ENCODE measurements at regions not wholly inside any gene's neighbourhood (a gene's known extent, or its start where the extent isn't known, plus 50 kb on each side); places are given as distances from the start of the nearest gene placed in this dataset.

- H3K9me3 Mint-ChIP-seq (ENCODE audit: unreplicated experiment) = no peaks in the 10 kb centered on the region
Observed at GRCh38 chr4:33296876-33297455, 2576.8 kb downstream of the PCDH7 start.

GRCh38 chr4:33302321-33302720 lies 2582.2 kb downstream of the PCDH7 start:
- Mint-ChIP-seq H3K36me3 (ENCODE audit: low read depth, unreplicated experiment) (no peaks in the 10 kb centered on the region), H3K27me3 (ENCODE audit: unreplicated experiment) (no peaks in the 10 kb centered on the region), H3K4me1 (ENCODE audit: unreplicated experiment) (peaks cover 8% of the 10 kb centered on the region), H3K4me3 (ENCODE audit: unreplicated experiment) (no peak overlapping the region), H3K9me3 (ENCODE audit: unreplicated experiment) (no peaks in the 10 kb centered on the region), H3K27ac (ENCODE audit: unreplicated experiment) (no peak overlapping the region)
- TF ChIP-seq, protein P1, sequence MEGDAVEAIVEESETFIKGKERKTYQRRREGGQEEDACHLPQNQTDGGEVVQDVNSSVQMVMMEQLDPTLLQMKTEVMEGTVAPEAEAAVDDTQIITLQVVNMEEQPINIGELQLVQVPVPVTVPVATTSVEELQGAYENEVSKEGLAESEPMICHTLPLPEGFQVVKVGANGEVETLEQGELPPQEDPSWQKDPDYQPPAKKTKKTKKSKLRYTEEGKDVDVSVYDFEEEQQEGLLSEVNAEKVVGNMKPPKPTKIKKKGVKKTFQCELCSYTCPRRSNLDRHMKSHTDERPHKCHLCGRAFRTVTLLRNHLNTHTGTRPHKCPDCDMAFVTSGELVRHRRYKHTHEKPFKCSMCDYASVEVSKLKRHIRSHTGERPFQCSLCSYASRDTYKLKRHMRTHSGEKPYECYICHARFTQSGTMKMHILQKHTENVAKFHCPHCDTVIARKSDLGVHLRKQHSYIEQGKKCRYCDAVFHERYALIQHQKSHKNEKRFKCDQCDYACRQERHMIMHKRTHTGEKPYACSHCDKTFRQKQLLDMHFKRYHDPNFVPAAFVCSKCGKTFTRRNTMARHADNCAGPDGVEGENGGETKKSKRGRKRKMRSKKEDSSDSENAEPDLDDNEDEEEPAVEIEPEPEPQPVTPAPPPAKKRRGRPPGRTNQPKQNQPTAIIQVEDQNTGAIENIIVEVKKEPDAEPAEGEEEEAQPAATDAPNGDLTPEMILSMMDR (IDR thresholded peaks at IDR 0.05; ENCODE audit: unreplicated experiment) = no peak
- no peak for DNase-seq (ENCODE audit: low spot score)

More at GRCh38 chr4:33296876-33297455, 2576.8 kb downstream of the PCDH7 start:
- DNase-seq (ENCODE audit: low spot score) = no peak
- Mint-ChIP-seq H3K27me3 (ENCODE audit: unreplicated experiment) (no peaks in the 10 kb centered on the region), H3K27ac (ENCODE audit: unreplicated experiment) (no peak overlapping the region), H3K4me1 (ENCODE audit: unreplicated experiment) (peaks cover 8% of the 10 kb centered on the region), H3K4me3 (ENCODE audit: unreplicated experiment) (no peak overlapping the region), H3K36me3 (ENCODE audit: low read depth, unreplicated experiment) (no peaks in the 10 kb centered on the region)
- TF ChIP-seq, protein P1 (IDR thresholded peaks at IDR 0.05; ENCODE audit: unreplicated experiment) = no peak

DNA sequence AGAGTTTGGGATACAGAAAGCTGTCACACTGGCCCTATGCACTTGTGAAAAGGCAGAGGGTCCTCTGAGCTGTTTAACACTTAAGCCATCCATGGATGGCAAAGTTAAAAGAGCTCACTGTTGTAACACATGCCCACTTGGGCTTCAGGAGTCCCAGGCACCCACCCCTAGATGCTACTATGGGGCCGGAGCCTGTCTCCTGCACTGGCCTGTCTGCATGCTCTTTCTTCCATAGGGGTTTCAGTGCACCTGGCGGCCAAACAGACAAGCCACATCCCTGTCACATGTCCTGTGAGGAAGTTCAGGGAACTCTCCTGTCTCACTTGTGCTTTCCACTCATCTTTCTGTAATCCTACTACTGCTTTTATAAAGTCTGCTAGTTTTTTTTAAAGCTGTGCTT lies 2586.0 kb downstream of the PCDH7 start:
- no peak for DNase-seq (ENCODE audit: low spot score)
- H3K4me3 Mint-ChIP-seq (ENCODE audit: unreplicated experiment) = no peak overlapping the region
- no peaks in the 10 kb centered on the region for H3K9me3 Mint-ChIP-seq (ENCODE audit: unreplicated experiment)
- H3K27ac Mint-ChIP-seq (ENCODE audit: unreplicated experiment) = no peak overlapping the region
- no peaks in the 10 kb centered on the region for H3K36me3 Mint-ChIP-seq (ENCODE audit: low read depth, unreplicated experiment)
- H3K27me3 Mint-ChIP-seq (ENCODE audit: unreplicated experiment) = no peaks in the 10 kb centered on the region
- peaks cover 4% of the 10 kb centered on the region for H3K4me1 Mint-ChIP-seq (ENCODE audit: unreplicated experiment)
- TF ChIP-seq, protein P1 (IDR thresholded peaks at IDR 0.05; ENCODE audit: unreplicated experiment) = no peak

DNA sequence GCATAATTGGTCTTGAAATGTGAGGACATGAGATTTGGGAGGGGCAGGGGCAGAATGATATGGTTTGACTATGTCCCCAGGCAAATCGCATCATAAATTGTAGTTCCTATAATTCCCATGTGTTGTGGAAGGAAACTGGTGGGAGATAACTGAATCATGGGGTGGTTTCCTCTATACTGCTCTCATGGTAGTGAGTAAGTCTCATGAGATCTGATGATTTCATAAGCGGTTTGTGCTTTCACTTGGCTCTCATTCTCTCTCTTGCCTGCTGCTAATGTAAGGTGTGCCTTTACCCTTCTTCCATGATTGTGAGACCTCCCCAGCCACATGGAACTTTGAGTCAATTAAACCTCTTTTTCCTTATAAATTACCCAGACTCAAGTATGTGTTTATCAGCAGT lies 2595.9 kb downstream of the PCDH7 start:
- Mint-ChIP-seq H3K27ac (ENCODE audit: unreplicated experiment) (no peak overlapping the region), H3K9me3 (ENCODE audit: unreplicated experiment) (no peaks in the 10 kb centered on the region), H3K36me3 (ENCODE audit: low read depth, unreplicated experiment) (peaks cover 6% of the 10 kb centered on the region), H3K27me3 (ENCODE audit: unreplicated experiment) (no peaks in the 10 kb centered on the region), H3K4me1 (ENCODE audit: unreplicated experiment) (no peaks in the 10 kb centered on the region), H3K4me3 (ENCODE audit: unreplicated experiment) (no peak overlapping the region)
- TF ChIP-seq, protein P1 (IDR thresholded peaks at IDR 0.05; ENCODE audit: unreplicated experiment) = no peak
- no peak for DNase-seq (ENCODE audit: low spot score)

- TF ChIP-seq, protein P1 (IDR thresholded peaks at IDR 0.05; ENCODE audit: unreplicated experiment) = no peak
Observed at GRCh38 chr4:33316578-33316977, 2596.4 kb downstream of the PCDH7 start.

More at GRCh38 chr4:33316578-33316977, 2596.4 kb downstream of the PCDH7 start:
- Mint-ChIP-seq H3K4me3 (ENCODE audit: unreplicated experiment) (no peak overlapping the region), H3K27ac (ENCODE audit: unreplicated experiment) (no peak overlapping the region), H3K4me1 (ENCODE audit: unreplicated experiment) (no peaks in the 10 kb centered on the region), H3K36me3 (ENCODE audit: low read depth, unreplicated experiment) (peaks cover 6% of the 10 kb centered on the region), H3K9me3 (ENCODE audit: unreplicated experiment) (no peaks in the 10 kb centered on the region), H3K27me3 (ENCODE audit: unreplicated experiment) (no peaks in the 10 kb centered on the region)
- DNase-seq (ENCODE audit: low spot score) = no peak

Data from endothelial cell (in vitro differentiated cells).